K562 (cell line): ENCODE measurements at regions not wholly inside any gene's neighbourhood (a gene's known extent, or its start where the extent isn't known, plus 50 kb on each side); places are given as distances from the start of the nearest gene placed in this dataset.

ENCODE experiments used
- ATAC-seq: fragments of 200-7000 bp; cut with Tn5 transposase; 3 replicates; pipeline ENCODE4 v1.9.1; 2020; ENCODE audit warnings: moderate library complexity
- BruUV-seq: library from RNA; stranded (reverse); fragments of 400-500 nt; replicated peaks from 2 replicates; lab custom pipeline; 2021; lab: Mats Ljungman, UMichigan
- CTCF ChIA-PET: fragments of 300-600 bp; formaldehyde crosslinking; extraction: SDS; loops from one replicate; lab custom pipeline; 2021; ENCODE audit warnings: low intra/inter-chr PET ratio; lab: Yijun Ruan, JAX
- POLR2A ChIA-PET: fragments of 300-600, 350-650 bp; sonication (Branson Sonifier 250); formaldehyde crosslinking; extraction: SDS; loops from one replicate; lab custom pipeline; 2021; ENCODE audit warnings: antibody characterized with exemption, inconsistent platforms; lab: Yijun Ruan, JAX
- DNase-seq, 4 experiments: peaks; one replicate each; pipeline versions ENCODE4 v3.0.0 to v3.0.0-alpha.2; 2011 to 2018; ENCODE audit warnings: low spot score in 3 of 4, mixed read lengths in 3 of 4; ENCODE audit errors: extremely low read depth in 1 of 4
- FAIRE-seq: peaks from 2 replicates; lab custom pipeline; 2011; peaks lifted over from hg19 to GRCh38; lab: Jason Lieb, UNC
- H2AFZ ChIP-seq: 2 replicates; pipeline ENCODE4 v1.6.0; 2011; ENCODE audit warnings: low read depth, low read length, control low read depth, inconsistent platforms
- H3K27ac ChIP-seq: fragments of 200-600 bp; 3 replicates; pipeline ENCODE4 v1.8.0; 2011; ENCODE audit warnings: low read depth, mild to moderate bottlenecking, control low read depth, inconsistent platforms, low read length, moderate library complexity, mixed read lengths; ENCODE audit errors: extremely low read depth
- H3K27me3 ChIP-seq, 2 experiments: fragments of 300-600 bp in 1 of 2; 2 replicates in 1 of 2; 3 replicates in 1 of 2; pipeline versions ENCODE4 v1.6.0 to v1.8.0; 2011; ENCODE audit warnings: inconsistent platforms in 2 of 2, low read length in 2 of 2, mild to moderate bottlenecking in 1 of 2, mixed read lengths in 1 of 2, moderate library complexity in 1 of 2; ENCODE audit not compliant: control insufficient read depth in 2 of 2, insufficient read depth in 2 of 2
- H3K36me3 ChIP-seq: fragments of 300-600 bp; 3 replicates; pipeline ENCODE4 v1.8.0; 2011; ENCODE audit warnings: mild to moderate bottlenecking, low read length, inconsistent platforms; ENCODE audit not compliant: control insufficient read depth, insufficient read depth
- H3K4me1 ChIP-seq, 2 experiments: fragments of 200-600 bp in 1 of 2; replicated peaks in 1 of 2; 2 replicates in 1 of 2; 3 replicates in 1 of 2; pipeline versions ENCODE4 v1.5.1 to v1.8.0; 2011; ENCODE audit warnings: inconsistent platforms in 2 of 2, low read length in 2 of 2, mild to moderate bottlenecking in 1 of 2, mixed read lengths in 1 of 2, moderate library complexity in 1 of 2; ENCODE audit not compliant: control insufficient read depth in 2 of 2, insufficient read depth in 2 of 2
- H3K4me2 ChIP-seq: 2 replicates; pipeline ENCODE4 v1.6.1; 2011; ENCODE audit warnings: low read length, control low read depth, inconsistent platforms, mixed read lengths; ENCODE audit not compliant: insufficient read depth
- H3K4me3 ChIP-seq: fragments of 200-600 bp; sonication (generic), shearing (Covaris generic); 2 replicates; pipeline ENCODE4 v1.5.1; 2016; ENCODE audit warnings: control low read depth, inconsistent platforms
- H3K79me2 ChIP-seq: fragments of 200-600 bp; 3 replicates; pipeline ENCODE4 v1.8.0; 2011; ENCODE audit warnings: low read length, inconsistent platforms; ENCODE audit not compliant: control insufficient read depth, insufficient read depth
- H3K9ac ChIP-seq, 2 experiments: 2 replicates each; pipeline versions ENCODE4 v1.6.0 to v1.6.1; 2011; ENCODE audit warnings: low read depth in 2 of 2, low read length in 2 of 2, control low read depth in 1 of 2, inconsistent platforms in 1 of 2, mild to moderate bottlenecking in 1 of 2, mixed read lengths in 1 of 2; ENCODE audit not compliant: insufficient read depth in 1 of 2
- H3K9me1 ChIP-seq: one replicate; pipeline ENCODE4 v1.6.0; 2011; ENCODE audit warnings: inconsistent platforms, mild to moderate bottlenecking, low read length, moderate library complexity; ENCODE audit not compliant: control insufficient read depth, insufficient read depth
- H3K9me3 ChIP-seq: replicated peaks from 2 replicates; pipeline ENCODE4 v1.5.1; 2011; ENCODE audit warnings: low read depth, low read length, inconsistent platforms; ENCODE audit not compliant: control insufficient read depth, insufficient read depth
- H4K20me1 ChIP-seq: replicated peaks from 2 replicates; pipeline ENCODE4 v1.6.1; 2011; ENCODE audit warnings: low read length, inconsistent platforms, mixed read lengths; ENCODE audit not compliant: control insufficient read depth, insufficient read depth
- ADNP ChIP-seq: fragments of 200-800 bp; sonication (Bioruptor generic); IDR thresholded peaks from 2 replicates; pipeline ENCODE4 v1.6.1; 2016; ENCODE audit warnings: missing genetic modification characterization, missing compliant biosample characterization
- BACH1 ChIP-seq: fragments of 200-800 bp; sonication (Bioruptor generic); IDR thresholded peaks from 2 replicates; pipeline ENCODE4 v1.6.1; 2016; ENCODE audit warnings: missing genetic modification characterization, missing compliant biosample characterization
- BCOR ChIP-seq: fragments of 450-650 bp; IDR thresholded peaks from 2 replicates; pipeline ENCODE4 v1.6.1; 2016
- CBX2 ChIP-seq: fragments of 200-600 bp; sonication (generic); IDR thresholded peaks from one replicate; pipeline ENCODE4 v1.6.1; 2012; ENCODE audit warnings: mild to moderate bottlenecking, low read length, inconsistent platforms; ENCODE audit not compliant: insufficient read depth, poor library complexity, severe bottlenecking
- EP300 ChIP-seq: IDR thresholded peaks from 2 replicates; pipeline ENCODE4 v1.6.1; 2012; ENCODE audit warnings: low read length, improper control_type of control experiment
- FOXK2 ChIP-seq, 2 experiments: fragments of 450-650 bp; IDR thresholded peaks in 1 of 2; conservative IDR thresholded peaks in 1 of 2; 2 replicates each; pipeline ENCODE4 v1.6.1; 2016; ENCODE audit warnings: low read depth in 2 of 2, mild to moderate bottlenecking in 1 of 2
- KAT7 ChIP-seq: sonication (generic); formaldehyde crosslinking; IDR thresholded peaks from 2 replicates; pipeline ENCODE4 v1.8.0; 2022; ENCODE audit warnings: missing genetic modification reagents, mild to moderate bottlenecking, borderline replicate concordance
- NFIC ChIP-seq: fragments of 450-650 bp; IDR thresholded peaks from 2 replicates; pipeline ENCODE4 v1.6.1; 2017; ENCODE audit warnings: mild to moderate bottlenecking, inconsistent platforms
- RNF2 ChIP-seq: sonication (generic); IDR thresholded peaks from 2 replicates; pipeline ENCODE4 v1.6.1; 2016
- SMARCA4 ChIP-seq: fragments of 450-650 bp; IDR thresholded peaks from 2 replicates; pipeline ENCODE4 v1.6.1; 2016
- SRF ChIP-seq, 2 experiments: fragments of 250-450, 450-650 bp in 1 of 2; sonication (Bioruptor Pico) in 1 of 2; sonication (generic) in 1 of 2; formaldehyde crosslinking; IDR thresholded peaks; 2 replicates each; pipeline versions ENCODE4 v1.5.0 to v1.5.1; 2020 to 2022; ENCODE audit warnings: mild to moderate bottlenecking in 1 of 2, missing genetic modification reagents in 1 of 2
- TAF9B ChIP-seq: fragments of 450-650 bp; IDR thresholded peaks from 2 replicates; pipeline ENCODE4 v1.6.1; 2018; ENCODE audit warnings: mild to moderate bottlenecking; ENCODE audit not compliant: partially characterized antibody
- ZNF165 ChIP-seq: fragments of 250-450 bp; sonication (Bioruptor Pico); IDR thresholded peaks from 2 replicates; pipeline ENCODE4 v1.4.0; 2020; ENCODE audit warnings: borderline replicate concordance
- WGBS: fragments of 100-300 bp; shearing (Covaris generic); methylation state at CpG from one replicate; pipeline ENCODE4 v1.1.6; 2016; ENCODE audit warnings: low coverage, mixed read lengths; ENCODE audit not compliant: insufficient coverage; ENCODE audit errors: missing lambda C conversion rate; 5-methylcytosine and 5-hydroxymethylcytosine counted together
- in situ Hi-C: fragments of 300-500 bp; cut with MboI; formaldehyde crosslinking; loops from 4 replicates; pipeline ENCODE4 v1.15.0; 2018; ENCODE audit warnings: inconsistent platforms, mixed read lengths
- intact Hi-C: fragments of 100-400 bp; cut with micrococcal nuclease; formaldehyde crosslinking; loops from 2 replicates; pipeline ENCODE4 v1.14.2; 2022
- TF ChIP-seq, protein P1 (sequence below): fragments of 450-650 bp; IDR thresholded peaks from 2 replicates; pipeline ENCODE4 v1.6.1; 2016; ENCODE audit warnings: mild to moderate bottlenecking
- TF ChIP-seq, protein P2 (sequence below): sonication (generic); formaldehyde crosslinking; IDR thresholded peaks from 2 replicates; pipeline ENCODE4 v1.8.0; 2023; ENCODE audit warnings: missing genetic modification reagents, mild to moderate bottlenecking, borderline replicate concordance
- TF ChIP-seq, protein P3 (sequence below): IDR thresholded peaks from 3 replicates; pipeline ENCODE4 v1.6.1; 2011; ENCODE audit warnings: borderline replicate concordance, mild to moderate bottlenecking; ENCODE audit not compliant: insufficient read length, insufficient read depth

DNA sequence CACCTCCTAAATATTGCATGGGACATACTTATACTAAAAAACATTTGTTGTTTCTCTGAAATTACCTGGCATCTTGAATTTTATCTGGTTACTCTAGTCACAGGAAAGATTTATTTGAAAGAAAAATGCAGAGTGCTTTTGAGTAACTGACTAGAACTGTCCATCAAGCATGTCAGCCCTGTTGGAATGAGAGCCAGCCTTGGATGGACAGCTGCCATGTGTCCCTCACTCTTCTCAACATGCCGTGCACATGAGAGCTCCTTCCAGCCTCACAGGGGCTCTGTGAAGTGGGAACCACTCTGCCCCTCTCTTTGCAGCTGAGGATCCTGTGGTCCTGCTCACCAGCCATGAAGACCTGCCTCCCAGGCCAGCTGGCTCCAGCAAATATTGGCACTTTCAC is 118.3 kb upstream of the SHH start:
- POLR2A ChIA-PET = no interaction called here
- H3K4me3 ChIP-seq = no peak overlapping the region
- CTCF ChIA-PET = no interaction called here
- intact Hi-C loops (no loop called here), in situ Hi-C loops (no loop called here)
- H3K9me1 ChIP-seq = peaks cover 4% of the 10 kb centered on the region
- WGBS = 0% methylated on average over 1 of the region's 1 CpG
- H3K4me1 ChIP-seq = no peaks in the 10 kb centered on the region
- H2AFZ ChIP-seq = no peak overlapping the region
- peaks cover 1% of the 10 kb centered on the region; the same call in 1 of the 2 replicates for H3K9me3 ChIP-seq
- no TSS peak for BruUV-seq
- peaks cover 4 to 34% of the 10 kb centered on the region in 2 experiments; a peak in 4 of 5 replicates for H3K27me3 ChIP-seq
- no peak overlapping the region for H3K4me2 ChIP-seq
- DNase-seq (no peak), ATAC-seq (no peak), FAIRE-seq (no peak)
- H3K27ac ChIP-seq = no peak overlapping the region
- 0 out of 4 replicates have a peak overlapping the region, but pooled peaks of 1 of the 2 experiments have one; percentile 21 for H3K9ac ChIP-seq
- no peaks in the 10 kb centered on the region for H3K36me3 ChIP-seq
- H3K79me2 ChIP-seq = no peaks in the 10 kb centered on the region
- no peaks in the 10 kb centered on the region for H4K20me1 ChIP-seq
- TF ChIP-seq EP300 (no peak), ADNP (no peak), ZNF165 (CRISPR knock-in tag) (no peak), KAT7 (CRISPR knock-in tag) (no peak), SMARCA4 (no peak), TAF9B (no peak), BACH1 (tag) (no peak), SRF (CRISPR knock-in tag; IDR thresholded peaks at IDR 0.05) (no peak), BCOR (no peak), FOXK2 (conservative IDR thresholded peaks at IDR 0.05 in 1 of 2, IDR thresholded peaks at IDR 0.05 in 1 of 2; ENCODE audit: low read depth in 2 of 2) (no peak), CBX2 (no peak), NFIC (no peak), RNF2 (no peak)
- TF ChIP-seq, protein P1, sequence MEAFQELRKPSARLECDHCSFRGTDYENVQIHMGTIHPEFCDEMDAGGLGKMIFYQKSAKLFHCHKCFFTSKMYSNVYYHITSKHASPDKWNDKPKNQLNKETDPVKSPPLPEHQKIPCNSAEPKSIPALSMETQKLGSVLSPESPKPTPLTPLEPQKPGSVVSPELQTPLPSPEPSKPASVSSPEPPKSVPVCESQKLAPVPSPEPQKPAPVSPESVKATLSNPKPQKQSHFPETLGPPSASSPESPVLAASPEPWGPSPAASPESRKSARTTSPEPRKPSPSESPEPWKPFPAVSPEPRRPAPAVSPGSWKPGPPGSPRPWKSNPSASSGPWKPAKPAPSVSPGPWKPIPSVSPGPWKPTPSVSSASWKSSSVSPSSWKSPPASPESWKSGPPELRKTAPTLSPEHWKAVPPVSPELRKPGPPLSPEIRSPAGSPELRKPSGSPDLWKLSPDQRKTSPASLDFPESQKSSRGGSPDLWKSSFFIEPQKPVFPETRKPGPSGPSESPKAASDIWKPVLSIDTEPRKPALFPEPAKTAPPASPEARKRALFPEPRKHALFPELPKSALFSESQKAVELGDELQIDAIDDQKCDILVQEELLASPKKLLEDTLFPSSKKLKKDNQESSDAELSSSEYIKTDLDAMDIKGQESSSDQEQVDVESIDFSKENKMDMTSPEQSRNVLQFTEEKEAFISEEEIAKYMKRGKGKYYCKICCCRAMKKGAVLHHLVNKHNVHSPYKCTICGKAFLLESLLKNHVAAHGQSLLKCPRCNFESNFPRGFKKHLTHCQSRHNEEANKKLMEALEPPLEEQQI = no peak
- TF ChIP-seq, protein P2, sequence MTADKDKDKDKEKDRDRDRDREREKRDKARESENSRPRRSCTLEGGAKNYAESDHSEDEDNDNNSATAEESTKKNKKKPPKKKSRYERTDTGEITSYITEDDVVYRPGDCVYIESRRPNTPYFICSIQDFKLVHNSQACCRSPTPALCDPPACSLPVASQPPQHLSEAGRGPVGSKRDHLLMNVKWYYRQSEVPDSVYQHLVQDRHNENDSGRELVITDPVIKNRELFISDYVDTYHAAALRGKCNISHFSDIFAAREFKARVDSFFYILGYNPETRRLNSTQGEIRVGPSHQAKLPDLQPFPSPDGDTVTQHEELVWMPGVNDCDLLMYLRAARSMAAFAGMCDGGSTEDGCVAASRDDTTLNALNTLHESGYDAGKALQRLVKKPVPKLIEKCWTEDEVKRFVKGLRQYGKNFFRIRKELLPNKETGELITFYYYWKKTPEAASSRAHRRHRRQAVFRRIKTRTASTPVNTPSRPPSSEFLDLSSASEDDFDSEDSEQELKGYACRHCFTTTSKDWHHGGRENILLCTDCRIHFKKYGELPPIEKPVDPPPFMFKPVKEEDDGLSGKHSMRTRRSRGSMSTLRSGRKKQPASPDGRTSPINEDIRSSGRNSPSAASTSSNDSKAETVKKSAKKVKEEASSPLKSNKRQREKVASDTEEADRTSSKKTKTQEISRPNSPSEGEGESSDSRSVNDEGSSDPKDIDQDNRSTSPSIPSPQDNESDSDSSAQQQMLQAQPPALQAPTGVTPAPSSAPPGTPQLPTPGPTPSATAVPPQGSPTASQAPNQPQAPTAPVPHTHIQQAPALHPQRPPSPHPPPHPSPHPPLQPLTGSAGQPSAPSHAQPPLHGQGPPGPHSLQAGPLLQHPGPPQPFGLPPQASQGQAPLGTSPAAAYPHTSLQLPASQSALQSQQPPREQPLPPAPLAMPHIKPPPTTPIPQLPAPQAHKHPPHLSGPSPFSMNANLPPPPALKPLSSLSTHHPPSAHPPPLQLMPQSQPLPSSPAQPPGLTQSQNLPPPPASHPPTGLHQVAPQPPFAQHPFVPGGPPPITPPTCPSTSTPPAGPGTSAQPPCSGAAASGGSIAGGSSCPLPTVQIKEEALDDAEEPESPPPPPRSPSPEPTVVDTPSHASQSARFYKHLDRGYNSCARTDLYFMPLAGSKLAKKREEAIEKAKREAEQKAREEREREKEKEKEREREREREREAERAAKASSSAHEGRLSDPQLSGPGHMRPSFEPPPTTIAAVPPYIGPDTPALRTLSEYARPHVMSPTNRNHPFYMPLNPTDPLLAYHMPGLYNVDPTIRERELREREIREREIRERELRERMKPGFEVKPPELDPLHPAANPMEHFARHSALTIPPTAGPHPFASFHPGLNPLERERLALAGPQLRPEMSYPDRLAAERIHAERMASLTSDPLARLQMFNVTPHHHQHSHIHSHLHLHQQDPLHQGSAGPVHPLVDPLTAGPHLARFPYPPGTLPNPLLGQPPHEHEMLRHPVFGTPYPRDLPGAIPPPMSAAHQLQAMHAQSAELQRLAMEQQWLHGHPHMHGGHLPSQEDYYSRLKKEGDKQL (CRISPR knock-in tag) = no peak
- TF ChIP-seq, protein P3, sequence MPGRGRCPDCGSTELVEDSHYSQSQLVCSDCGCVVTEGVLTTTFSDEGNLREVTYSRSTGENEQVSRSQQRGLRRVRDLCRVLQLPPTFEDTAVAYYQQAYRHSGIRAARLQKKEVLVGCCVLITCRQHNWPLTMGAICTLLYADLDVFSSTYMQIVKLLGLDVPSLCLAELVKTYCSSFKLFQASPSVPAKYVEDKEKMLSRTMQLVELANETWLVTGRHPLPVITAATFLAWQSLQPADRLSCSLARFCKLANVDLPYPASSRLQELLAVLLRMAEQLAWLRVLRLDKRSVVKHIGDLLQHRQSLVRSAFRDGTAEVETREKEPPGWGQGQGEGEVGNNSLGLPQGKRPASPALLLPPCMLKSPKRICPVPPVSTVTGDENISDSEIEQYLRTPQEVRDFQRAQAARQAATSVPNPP = no peak
